GM19193 (cell line): ENCODE measurements at regions not wholly inside any gene's neighbourhood (a gene's known extent, or its start where the extent isn't known, plus 50 kb on each side); places are given as distances from the start of the nearest gene placed in this dataset.

Source experiments
- POLR2A ChIP-seq: IDR thresholded peaks from 4 replicates; pipeline ENCODE4 v1.6.1; 2011; ENCODE audit not compliant: insufficient read depth, insufficient read length; ENCODE audit errors: extremely low read depth

DNA sequence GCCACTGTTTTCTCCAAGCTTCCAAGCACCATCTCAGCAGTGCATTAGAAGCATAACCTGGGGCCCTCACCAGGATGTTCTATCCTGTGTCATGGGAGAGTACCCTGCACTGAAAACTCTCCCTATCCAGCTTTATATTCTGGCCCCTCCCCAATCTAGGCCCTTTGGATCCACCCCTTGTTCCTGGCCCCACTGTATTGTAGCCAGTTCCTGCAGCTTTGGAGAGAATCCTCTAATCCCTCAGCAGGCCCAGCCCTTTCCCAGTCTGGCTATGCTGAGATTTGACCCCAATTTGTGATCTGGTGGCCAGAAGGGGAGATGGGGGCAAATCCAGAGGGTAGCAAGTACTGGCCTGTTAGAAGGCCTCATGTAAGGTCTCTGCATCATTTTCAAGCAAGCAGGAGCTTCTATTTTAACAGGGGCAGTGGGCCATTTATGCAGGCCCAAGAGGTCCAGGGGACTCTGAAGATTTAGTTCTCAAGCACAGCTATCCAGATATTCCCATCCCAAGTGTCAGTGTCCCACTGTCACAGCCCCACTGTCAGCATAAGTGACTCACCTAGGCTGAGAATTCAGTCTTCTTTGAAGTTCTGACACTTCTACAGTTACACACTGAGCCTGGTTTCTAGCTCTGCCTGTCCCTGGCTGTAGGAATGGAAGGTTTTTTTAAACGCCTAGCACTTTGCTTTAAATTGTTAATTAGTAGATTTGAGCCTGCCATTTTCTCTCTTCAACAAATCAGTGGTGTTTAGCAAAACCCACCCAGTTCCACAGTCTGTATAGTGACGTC lies 589.5 kb upstream of the CADM1 start:
- TF ChIP-seq POLR2A, result no peak

GRCh38 chr11:116093065-116093464 lies 588.9 kb upstream of the CADM1 start:
- TF ChIP-seq POLR2A, result no peak

DNA sequence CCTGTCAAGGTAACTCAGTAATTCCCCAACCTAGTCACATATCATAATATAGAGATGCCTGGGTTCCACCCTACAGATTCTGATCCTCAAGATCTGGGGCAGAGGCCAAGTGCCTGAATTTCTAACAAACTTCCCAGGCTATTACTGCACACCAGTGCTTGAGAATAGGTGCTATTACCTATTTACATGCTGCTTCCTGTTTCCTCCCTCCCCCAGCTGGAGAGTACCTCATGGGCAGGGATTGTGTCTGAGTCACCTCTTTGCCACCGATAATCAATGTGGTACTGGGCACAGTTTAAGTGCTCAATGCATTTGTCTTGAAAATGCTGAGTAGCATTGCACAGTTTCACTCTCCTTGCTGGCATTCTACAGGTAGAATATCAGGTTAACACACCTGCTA lies 582.2 kb upstream of the CADM1 start:
- TF ChIP-seq POLR2A, result no peak

DNA sequence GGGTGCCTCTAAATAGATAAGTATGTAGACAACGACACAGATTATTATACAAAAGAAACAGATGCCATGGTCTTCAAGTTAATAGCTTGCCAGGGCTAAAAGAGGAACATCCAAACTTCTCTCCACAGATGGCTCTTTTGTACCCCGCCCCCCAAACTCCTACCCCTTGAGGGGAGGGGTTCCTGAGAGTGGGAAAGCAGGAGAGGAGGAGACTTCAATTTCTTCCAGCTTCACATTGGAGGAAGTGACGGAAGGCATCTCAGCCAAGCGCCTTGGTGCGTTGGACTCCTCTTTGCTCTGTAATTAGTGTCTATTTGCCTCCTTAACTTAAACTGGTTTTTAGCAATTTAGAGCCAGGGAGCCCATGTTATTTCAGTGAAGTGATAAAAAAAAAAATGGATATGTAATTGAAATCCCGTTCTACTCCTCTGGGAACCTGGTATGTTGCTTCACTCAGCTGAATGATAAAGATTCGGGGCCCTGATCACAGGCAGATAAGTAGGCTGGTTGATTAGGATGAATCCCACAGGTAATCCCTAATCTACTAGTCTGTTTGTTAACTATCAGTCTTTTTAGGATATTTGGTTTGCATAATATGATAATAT lies 580.9 kb upstream of the CADM1 start:
- TF ChIP-seq POLR2A, result no peak

- no peak for TF ChIP-seq POLR2A
These were observed 580.3 kb upstream of the CADM1 start for GRCh38 chr11:116084511-116084910.

DNA sequence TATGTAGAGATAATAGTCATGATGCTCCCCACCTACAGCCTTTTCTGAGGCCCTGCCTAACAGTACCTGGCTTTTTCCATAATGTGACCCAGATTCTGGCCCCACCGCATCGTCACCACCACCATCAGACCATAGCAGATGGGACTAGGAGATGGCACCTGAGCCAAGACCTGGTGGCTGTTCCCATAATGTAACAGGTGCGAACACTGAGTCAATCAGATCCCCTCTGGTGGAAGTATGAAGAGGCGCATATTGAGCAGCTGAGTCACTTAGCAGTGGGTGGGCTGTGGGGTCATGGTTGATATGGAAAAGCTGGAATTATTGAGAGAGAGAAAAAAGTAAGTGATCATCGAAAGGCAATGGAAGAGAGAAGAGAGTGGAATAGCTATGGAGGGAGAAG lies 578.0 kb upstream of the CADM1 start:
- TF ChIP-seq POLR2A, result no peak

- TF ChIP-seq POLR2A, result no peak
These were observed 575.4 kb upstream of the CADM1 start for GRCh38 chr11:116079580-116079979.

DNA sequence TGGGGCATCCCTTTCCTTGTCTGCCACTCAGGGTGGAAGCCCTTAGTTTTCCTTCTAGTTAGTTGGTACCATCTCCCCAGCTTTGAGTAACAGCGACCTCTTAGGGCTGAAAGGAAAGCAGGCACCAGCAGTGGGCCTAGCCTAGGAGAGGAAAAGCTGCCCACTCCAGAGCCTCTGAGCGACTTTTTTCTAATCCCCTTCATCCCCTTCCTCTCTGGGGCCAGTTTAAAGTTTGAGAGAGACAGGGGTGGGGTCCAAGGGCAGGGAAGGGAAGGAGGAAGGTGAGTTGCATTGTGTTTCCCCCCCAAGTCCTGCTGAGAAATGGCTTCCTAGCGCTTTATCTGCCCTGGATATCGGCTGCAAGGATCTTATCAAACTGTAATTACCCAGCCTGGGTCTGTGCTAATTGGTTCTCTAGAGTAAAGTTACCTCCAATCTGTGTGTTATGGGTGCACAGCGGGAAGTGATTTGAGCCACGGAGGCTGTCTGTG lies 573.9 kb upstream of the CADM1 start:
- TF ChIP-seq POLR2A, result no peak

DNA sequence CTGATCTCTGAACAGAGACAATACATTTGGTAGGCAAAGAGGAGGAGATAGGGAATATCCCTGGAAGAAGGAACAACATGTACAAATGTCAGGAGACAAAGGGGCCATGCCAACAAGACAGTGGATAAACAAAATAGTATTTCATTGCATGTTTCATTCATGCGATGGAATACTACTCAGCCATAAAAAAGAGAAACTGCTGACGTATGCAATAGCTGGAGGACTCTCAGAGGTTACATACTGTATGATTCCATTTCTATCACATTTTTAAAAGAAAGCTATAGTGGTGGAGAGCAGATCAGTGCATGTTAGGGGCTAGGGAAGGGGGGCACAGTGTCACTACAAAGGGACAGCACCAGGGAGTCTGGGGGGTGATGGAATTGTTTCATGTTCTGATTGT lies 572.9 kb upstream of the CADM1 start:
- TF ChIP-seq POLR2A, result no peak

DNA sequence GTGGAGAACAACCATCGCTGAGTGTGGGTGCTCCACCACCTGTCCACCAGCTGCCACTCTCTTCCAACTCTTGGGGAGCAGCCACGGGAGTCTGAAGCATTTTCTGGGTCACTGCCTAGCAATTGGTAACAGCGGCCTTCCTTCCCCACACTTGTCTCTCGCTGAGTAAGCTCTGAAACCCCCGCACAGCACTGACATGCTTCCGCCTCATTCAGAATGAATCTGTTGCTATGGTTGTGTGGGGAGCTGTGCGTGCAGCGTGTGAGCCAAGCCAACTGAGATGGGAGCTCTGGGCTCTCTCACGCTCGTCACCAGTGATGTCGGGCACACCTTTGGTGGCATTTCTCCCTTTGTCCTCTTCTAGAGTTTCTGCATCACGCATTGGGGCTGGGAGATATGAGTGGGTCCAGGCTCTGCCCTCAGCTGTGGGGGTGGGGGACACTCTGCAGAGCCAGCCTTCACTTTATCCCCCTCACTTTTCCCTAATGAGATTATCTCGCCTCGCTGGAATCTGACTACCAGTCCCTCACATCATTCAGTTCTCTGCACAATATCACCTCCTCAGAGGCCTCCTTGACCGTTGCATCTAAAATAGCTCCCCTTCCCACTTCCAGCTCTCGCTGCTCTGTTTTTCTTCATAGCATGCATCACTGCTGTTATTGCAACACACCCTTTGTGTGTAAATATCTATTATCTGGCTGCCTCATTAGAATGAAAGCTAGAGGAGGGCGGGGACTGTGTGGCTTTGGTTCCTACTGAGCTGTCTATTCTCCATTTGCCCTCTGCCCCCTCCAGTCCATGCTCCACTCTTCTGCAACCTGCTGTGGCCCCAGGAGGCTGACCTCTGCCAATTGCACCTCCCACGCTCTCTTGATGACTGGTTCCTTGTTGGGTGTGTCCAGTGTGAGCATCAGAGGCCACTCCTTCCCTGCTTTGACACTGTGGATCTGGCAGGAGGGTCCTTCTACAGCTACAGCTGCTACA lies 569.9 kb upstream of the CADM1 start:
- TF ChIP-seq POLR2A, result no peak

- TF ChIP-seq POLR2A, result no peak
These were observed 568.6 kb upstream of the CADM1 start for GRCh38 chr11:116072601-116073410.

DNA sequence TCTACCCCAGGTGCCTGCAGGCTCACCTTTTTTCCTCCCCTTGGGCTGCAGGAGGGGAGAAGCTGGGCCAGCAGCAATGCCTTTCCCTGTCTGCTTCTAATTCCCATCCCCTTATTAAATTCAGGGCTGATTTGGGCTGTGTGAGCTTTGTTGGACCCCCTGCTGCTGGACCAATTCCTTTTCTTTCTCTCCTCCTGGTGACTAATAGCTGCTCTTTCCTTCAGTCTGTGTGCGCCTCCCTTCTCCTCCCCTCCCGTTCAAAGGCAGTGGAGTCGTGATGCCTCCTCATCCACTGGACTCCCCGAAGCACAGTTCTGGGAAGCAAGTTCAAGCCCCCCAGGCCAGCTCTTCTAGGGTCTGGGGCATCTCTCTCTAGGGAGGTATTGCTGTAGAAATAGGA lies 567.9 kb upstream of the CADM1 start:
- TF ChIP-seq POLR2A, result no peak

DNA sequence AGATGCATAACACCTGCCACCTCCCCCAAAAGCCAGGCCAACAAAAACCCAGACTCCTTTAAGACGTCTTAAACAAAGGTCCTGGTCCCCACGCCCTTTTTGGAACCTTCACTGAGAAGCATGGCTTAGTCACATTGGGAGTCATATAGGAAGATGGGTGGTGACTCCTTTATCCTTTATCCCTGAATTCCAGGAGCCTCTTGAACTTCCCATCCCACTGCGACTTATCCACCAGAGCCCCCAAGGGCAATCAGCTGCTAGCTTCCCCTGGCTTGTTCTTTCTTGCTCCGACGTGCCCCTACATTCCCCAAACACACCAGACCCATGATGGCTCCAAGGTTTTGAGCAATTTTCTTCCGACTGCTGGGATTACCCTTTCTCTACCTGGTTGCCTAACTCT lies 567.0 kb upstream of the CADM1 start:
- no peak for TF ChIP-seq POLR2A

- no peak for TF ChIP-seq POLR2A
These were observed 566.3 kb upstream of the CADM1 start for GRCh38 chr11:116070520-116070919.
